H1 (cell line): ENCODE measurements at regions not wholly inside any gene's neighbourhood (a gene's known extent, or its start where the extent isn't known, plus 50 kb on each side); places are given as distances from the start of the nearest gene placed in this dataset.

ENCODE experiments used
- CTCF ChIA-PET: fragments of 300-600 bp; sonication (Branson Sonifier 250); formaldehyde crosslinking; loops from one replicate; lab custom pipeline; 2021; ENCODE audit not compliant: partially characterized antibody; lab: Charles Lee
- POLR2A ChIA-PET: fragments of 300-600 bp; sonication (Branson Sonifier 250); formaldehyde crosslinking; loops from one replicate; lab custom pipeline; 2021; ENCODE audit warnings: inconsistent platforms; ENCODE audit not compliant: partially characterized antibody; lab: Charles Lee
- DNase-seq, 2 experiments: peaks; one replicate each; pipeline versions ENCODE4 v3.0.0 to v3.0.0-alpha.2; 2010 to 2022; ENCODE audit warnings: low spot score in 2 of 2, low read depth in 1 of 2, mixed read lengths in 1 of 2
- FAIRE-seq: peaks from 2 replicates; lab custom pipeline; 2011; peaks lifted over from hg19 to GRCh38; lab: Jason Lieb, UNC
- H2AFZ ChIP-seq: 2 replicates; pipeline ENCODE4 v1.8.1; 2012; ENCODE audit warnings: low read length, inconsistent platforms
- H2AK5ac ChIP-seq: 2 replicates; pipeline ENCODE4 v1.6.1; 2013; ENCODE audit warnings: low read depth, low read length
- H2BK120ac ChIP-seq: replicated peaks from 2 replicates; pipeline ENCODE3; 2013; ENCODE audit warnings: low read depth, low read length, inconsistent platforms
- H2BK12ac ChIP-seq: 2 replicates; pipeline ENCODE4 v1.6.1; 2013; ENCODE audit warnings: low read depth, low read length
- H2BK15ac ChIP-seq: 2 replicates; pipeline ENCODE4 v1.6.1; 2013; ENCODE audit warnings: low read length
- H2BK20ac ChIP-seq: 2 replicates; pipeline ENCODE4 v1.6.1; 2013; ENCODE audit warnings: low read length
- H2BK5ac ChIP-seq: 2 replicates; pipeline ENCODE4 v1.6.1; 2013; ENCODE audit warnings: low read depth, low read length
- H3K14ac ChIP-seq: 2 replicates; pipeline ENCODE4 v1.6.1; 2013; ENCODE audit warnings: inconsistent platforms; ENCODE audit not compliant: insufficient read length
- H3K18ac ChIP-seq: 2 replicates; pipeline ENCODE4 v1.6.1; 2013; ENCODE audit warnings: low read length; ENCODE audit errors: extremely low read depth
- H3K23ac ChIP-seq: 2 replicates; pipeline ENCODE4 v1.6.1; 2013; ENCODE audit warnings: inconsistent platforms; ENCODE audit not compliant: insufficient read length
- H3K23me2 ChIP-seq: 2 replicates; pipeline ENCODE4 v1.6.1; 2013; ENCODE audit warnings: low read depth, low read length
- H3K27ac ChIP-seq: 2 replicates; pipeline ENCODE4 v1.6.1; 2011; ENCODE audit warnings: low read depth, low read length, inconsistent platforms
- H3K27me3 ChIP-seq, 4 experiments: replicated peaks in 1 of 4; 1 replicate in 1 of 4; 2 replicates in 3 of 4; pipeline versions ENCODE4 v1.6.1 to v1.8.1; 2011 to 2013; ENCODE audit warnings: low read length in 3 of 4, mild to moderate bottlenecking in 3 of 4, inconsistent platforms in 2 of 4, mixed read lengths in 2 of 4, moderate library complexity in 1 of 4; ENCODE audit not compliant: control insufficient read depth in 3 of 4, insufficient read depth in 3 of 4; ENCODE audit errors: extremely low read depth in 1 of 4
- H3K36me3 ChIP-seq, 4 experiments: 2 replicates each; pipeline versions ENCODE4 v1.6.1 to v1.8.1; 2011 to 2013; ENCODE audit warnings: mild to moderate bottlenecking in 4 of 4, low read length in 3 of 4, moderate library complexity in 2 of 4, control low read depth in 1 of 4, inconsistent platforms in 1 of 4; ENCODE audit not compliant: insufficient read depth in 4 of 4, control insufficient read depth in 2 of 4
- H3K4ac ChIP-seq: replicated peaks from 2 replicates; pipeline ENCODE3; 2013; ENCODE audit warnings: low read length, low read depth, mixed read lengths, inconsistent platforms; ENCODE audit not compliant: insufficient read length
- H3K4me1 ChIP-seq, 4 experiments: replicated peaks in 1 of 4; 1 replicate in 1 of 4; 2 replicates in 3 of 4; pipeline versions ENCODE4 v1.6.1 to v1.8.1; 2011 to 2013; ENCODE audit warnings: low read length in 3 of 4, inconsistent platforms in 2 of 4, mixed read lengths in 1 of 4; ENCODE audit not compliant: insufficient read depth in 4 of 4, control insufficient read depth in 3 of 4
- H3K4me2 ChIP-seq, 2 experiments: 2 replicates each; pipeline versions ENCODE4 v1.6.1 to v1.8.1; 2011 to 2013; ENCODE audit warnings: low read depth in 2 of 2, low read length in 2 of 2, control low read depth in 1 of 2, inconsistent platforms in 1 of 2, mild to moderate bottlenecking in 1 of 2; ENCODE audit not compliant: insufficient read depth in 1 of 2
- H3K4me3 ChIP-seq, 4 experiments: fragments of 200-600, 300-600 bp in 1 of 4; sonication (generic), shearing (Covaris generic), sonication (Bioruptor Twin) in 1 of 4; 2 replicates each; pipeline versions ENCODE4 v1.5.1 to v1.8.1; 2011 to 2016; ENCODE audit warnings: low read length in 4 of 4, low read depth in 3 of 4, control low read depth in 2 of 4, inconsistent platforms in 2 of 4, mild to moderate bottlenecking in 2 of 4, mixed read lengths in 1 of 4, moderate library complexity in 1 of 4; ENCODE audit not compliant: insufficient read depth in 2 of 4; ENCODE audit errors: extremely low read depth in 1 of 4
- H3K56ac ChIP-seq: replicated peaks from 2 replicates; pipeline ENCODE3; 2013; ENCODE audit warnings: low read depth, mild to moderate bottlenecking, mixed read lengths, low read length, inconsistent platforms; ENCODE audit not compliant: insufficient read length
- H3K79me1 ChIP-seq: 2 replicates; pipeline ENCODE4 v1.6.1; 2013; ENCODE audit warnings: low read depth, low read length, control low read depth
- H3K79me2 ChIP-seq, 2 experiments: 2 replicates each; pipeline versions ENCODE4 v1.6.1 to v1.8.1; 2012 to 2013; ENCODE audit warnings: low read length in 2 of 2, mild to moderate bottlenecking in 2 of 2, inconsistent platforms in 1 of 2; ENCODE audit not compliant: insufficient read depth in 2 of 2, control insufficient read depth in 1 of 2
- H3K9ac ChIP-seq, 4 experiments: replicated peaks in 1 of 4; 1 replicate in 1 of 4; 2 replicates in 3 of 4; pipeline versions ENCODE4 v1.6.1 to v1.8.1; 2011 to 2013; ENCODE audit warnings: low read depth in 3 of 4, low read length in 3 of 4, control low read depth in 2 of 4, mild to moderate bottlenecking in 2 of 4, moderate library complexity in 2 of 4, inconsistent platforms in 1 of 4; ENCODE audit errors: extremely low read depth in 1 of 4
- H3K9me3 ChIP-seq, 2 experiments: 2 replicates each; pipeline versions ENCODE4 v1.6.1 to v1.8.1; 2012 to 2013; ENCODE audit warnings: mild to moderate bottlenecking in 2 of 2, moderate library complexity in 2 of 2, control low read depth in 1 of 2, inconsistent platforms in 1 of 2, low read depth in 1 of 2, low read length in 1 of 2, mixed read lengths in 1 of 2; ENCODE audit not compliant: insufficient read depth in 2 of 2
- H4K20me1 ChIP-seq, 2 experiments: replicated peaks in 1 of 2; 2 replicates each; pipeline versions ENCODE3 to v1.8.1; 2011 to 2013; ENCODE audit warnings: inconsistent platforms in 2 of 2, low read length in 2 of 2, mild to moderate bottlenecking in 1 of 2; ENCODE audit not compliant: insufficient read depth in 2 of 2, control insufficient read depth in 1 of 2
- H4K5ac ChIP-seq: 2 replicates; pipeline ENCODE4 v1.6.1; 2013; ENCODE audit warnings: low read length, low read depth, mixed read lengths, inconsistent platforms; ENCODE audit not compliant: insufficient read length
- H4K8ac ChIP-seq: 2 replicates; pipeline ENCODE4 v1.8.0; 2013; ENCODE audit warnings: mild to moderate bottlenecking, moderate library complexity, low read length, inconsistent platforms; ENCODE audit not compliant: insufficient read depth; ENCODE audit errors: extremely low read depth
- H4K91ac ChIP-seq: replicated peaks from 2 replicates; pipeline ENCODE3; 2013; ENCODE audit warnings: low read length, mixed read lengths, inconsistent platforms; ENCODE audit not compliant: insufficient read length
- ASH2L ChIP-seq: fragments of 200-600, 300-600 bp; sonication (generic); IDR thresholded peaks from one replicate; pipeline ENCODE4 v1.7.1; 2017; ENCODE audit warnings: low read length
- CREB1 ChIP-seq: IDR thresholded peaks from 2 replicates; pipeline ENCODE4 v1.6.1; 2012; ENCODE audit warnings: inconsistent platforms
- NRF1 ChIP-seq: IDR thresholded peaks from 2 replicates; pipeline ENCODE4 v1.6.1; 2011; ENCODE audit warnings: mild to moderate bottlenecking, low read depth, low read length, improper control_type of control experiment
- RAD21 ChIP-seq, 2 experiments: IDR thresholded peaks in 1 of 2; conservative IDR thresholded peaks in 1 of 2; 2 replicates each; pipeline ENCODE4 v1.6.1; 2011; ENCODE audit warnings: low read depth in 2 of 2, low read length in 2 of 2, improper control_type of control experiment in 1 of 2, inconsistent platforms in 1 of 2, mild to moderate bottlenecking in 1 of 2, moderate library complexity in 1 of 2
- SAP30 ChIP-seq: fragments of 300-600 bp; sonication (generic); IDR thresholded peaks from 2 replicates; pipeline ENCODE4 v1.7.1; 2012; ENCODE audit warnings: low read length, moderate library complexity, mild to moderate bottlenecking, inconsistent platforms; ENCODE audit not compliant: insufficient read depth, insufficient replicate concordance
- SIN3A ChIP-seq, 2 experiments: IDR thresholded peaks in 1 of 2; conservative IDR thresholded peaks in 1 of 2; 2 replicates each; pipeline ENCODE4 v1.6.1; 2011 to 2012; ENCODE audit warnings: low read length in 2 of 2, improper control_type of control experiment in 1 of 2, low read depth in 1 of 2, mild to moderate bottlenecking in 1 of 2
- SP4 ChIP-seq: IDR thresholded peaks from 2 replicates; pipeline ENCODE4 v1.6.1; 2012; ENCODE audit warnings: low read length, inconsistent platforms
- SRF ChIP-seq: IDR thresholded peaks from 2 replicates; pipeline ENCODE4 v1.6.1; 2011; ENCODE audit warnings: mild to moderate bottlenecking, low read depth, low read length, moderate library complexity
- TBP ChIP-seq: IDR thresholded peaks from 2 replicates; pipeline ENCODE4 v1.6.1; 2011; ENCODE audit warnings: low read depth, low read length, improper control_type of control experiment
- TCF12 ChIP-seq: IDR thresholded peaks from 2 replicates; pipeline ENCODE4 v1.6.1; 2011; ENCODE audit warnings: low read depth, mild to moderate bottlenecking, low read length
- TEAD4 ChIP-seq: IDR thresholded peaks from 2 replicates; pipeline ENCODE4 v1.6.1; 2012; ENCODE audit warnings: low read depth, low read length, inconsistent platforms, mixed read lengths
- WGBS, 2 experiments: shearing (Covaris generic) in 1 of 2; methylation state at CpG; one replicate each; pipeline versions ENCODE4 v1.1.6 to v1.1.7; 2013 to 2015; ENCODE audit warnings: low lambda C conversion rate in 2 of 2, mixed read lengths in 2 of 2, inconsistent platforms in 1 of 2, low coverage in 1 of 2, missing lambda C conversion rate in 1 of 2; ENCODE audit not compliant: insufficient replicate concordance in 2 of 2, insufficient coverage in 1 of 2, insufficient read length in 1 of 2; ENCODE audit errors: extremely low coverage in 1 of 2, missing lambda C conversion rate in 1 of 2; 5-methylcytosine and 5-hydroxymethylcytosine counted together

- Histone ChIP-seq H2AK5ac (no peak overlapping the region), H3K36me3 (no peaks in the 10 kb centered on the region), H3K27me3 (no peaks in the 10 kb centered on the region), H2BK12ac (no peak overlapping the region), H3K56ac (no peak overlapping the region), H2BK20ac (no peak overlapping the region), H4K5ac (no peak overlapping the region), H4K91ac (no peak overlapping the region), H2BK120ac (no peak overlapping the region), H3K14ac (no peak overlapping the region), H2BK5ac (no peak overlapping the region), H3K4ac (no peak overlapping the region), H3K27ac (no peak overlapping the region), H3K23ac (no peak overlapping the region), H2AFZ (no peak overlapping the region), H3K23me2 (no peaks in the 10 kb centered on the region), H3K4me1 (no peaks in the 10 kb centered on the region), H3K4me3 (no peak overlapping the region), H3K18ac (no peak overlapping the region), H4K20me1 (no peaks in the 10 kb centered on the region), H3K9ac (no peak overlapping the region), H3K79me2 (no peaks in the 10 kb centered on the region), H2BK15ac (no peak overlapping the region), H4K8ac (no peak overlapping the region), H3K9me3 (no peaks in the 10 kb centered on the region), H3K4me2 (no peak overlapping the region), H3K79me1 (no peaks in the 10 kb centered on the region)
- DNase-seq (no peak), FAIRE-seq (no peak)
- WGBS, 2 experiments, result 87% methylated on average over 6 of the region's 6 CpGs; no CpG with 5 or more reads in 1 of the 2 experiments
- POLR2A ChIA-PET, result no interaction called here
- CTCF ChIA-PET, result interaction anchor here (1.1 to 1.4 kb wide), 3 partner anchors 14 to 205 kb away, joined by 3 read pairs; no protein-coding TSS in a partner anchor
- TF ChIP-seq NRF1, result no peak
- TF ChIP-seq TEAD4, result no peak
- TF ChIP-seq SAP30, result no peak
- TF ChIP-seq SP4, result no peak
- TF ChIP-seq SIN3A (conservative IDR thresholded peaks at IDR 0.05 in 1 of 2, IDR thresholded peaks at IDR 0.05 in 1 of 2; ENCODE audit: low read depth in 1 of 2, low read length in 2 of 2), result no peak
- no peak for TF ChIP-seq RAD21 (IDR thresholded peaks at IDR 0.05 in 1 of 2, conservative IDR thresholded peaks at IDR 0.05 in 1 of 2; ENCODE audit: low read depth in 2 of 2, low read length in 2 of 2)
- no peak for TF ChIP-seq TBP
- TF ChIP-seq ASH2L, result no peak
- no peak for TF ChIP-seq TCF12
- TF ChIP-seq CREB1, result no peak
- no peak for TF ChIP-seq SRF
Observed at GRCh38 chr3:28138043-28138610, 103.3 kb upstream of the CMC1 start.
